GM19372 (cell line): ENCODE measurements at regions not wholly inside any gene's neighbourhood (a gene's known extent, or its start where the extent isn't known, plus 50 kb on each side); places are given as distances from the start of the nearest gene placed in this dataset.

ENCODE experiments used
- ATAC-seq: cut with Tn5 transposase; IDR thresholded peaks from one replicate; pipeline ENCODE4 v1.9.1; 2021; ENCODE audit warnings: mild to moderate bottlenecking, low read depth, moderate library complexity; ENCODE audit not compliant: unreplicated experiment

GRCh38 chr4:81966676-81967075 lies 407.1 kb downstream of the HNRNPD start:
- ATAC-seq, result no peak

- no peak for ATAC-seq
These were observed 407.9 kb downstream of the HNRNPD start for GRCh38 chr4:81965911-81966310.

GRCh38 chr4:81965454-81965853 lies 408.3 kb downstream of the HNRNPD start:
- ATAC-seq, result no peak

- no peak for ATAC-seq
These were observed 410.1 kb downstream of the HNRNPD start for GRCh38 chr4:81963763-81964020.

GRCh38 chr4:81963015-81963762 lies 410.6 kb downstream of the HNRNPD start:
- ATAC-seq, result no peak

GRCh38 chr4:81960961-81961360 lies 412.8 kb downstream of the HNRNPD start:
- no peak for ATAC-seq

GRCh38 chr4:81954271-81954670 lies 419.5 kb downstream of the HNRNPD start:
- ATAC-seq, result no peak

GRCh38 chr4:81951891-81952455 lies 421.8 kb downstream of the HNRNPD start:
- no peak for ATAC-seq

- no peak for ATAC-seq
These were observed 426.8 kb downstream of the HNRNPD start for GRCh38 chr4:81946996-81947395.

- no peak for ATAC-seq
These were observed 443.1 kb downstream of the HNRNPD start for GRCh38 chr4:81930506-81931238.

- ATAC-seq, result no peak
These were observed 450.7 kb downstream of the HNRNPD start for GRCh38 chr4:81923140-81923539.

- no peak for ATAC-seq
These were observed 450.6 kb upstream of the RASGEF1B start for GRCh38 chr4:81922313-81922712.

- ATAC-seq, result no peak
These were observed 450.0 kb upstream of the RASGEF1B start for GRCh38 chr4:81921751-81922159.

GRCh38 chr4:81919810-81920209 lies 448.1 kb upstream of the RASGEF1B start:
- no peak for ATAC-seq

- ATAC-seq, result peak; percentile 74
These were observed 447.5 kb upstream of the RASGEF1B start for GRCh38 chr4:81919223-81919622.

- no peak for ATAC-seq
These were observed 443.7 kb upstream of the RASGEF1B start for GRCh38 chr4:81915430-81915829.

GRCh38 chr4:81914623-81915022 lies 442.9 kb upstream of the RASGEF1B start:
- ATAC-seq, result no peak

GRCh38 chr4:81913427-81913879 lies 441.7 kb upstream of the RASGEF1B start:
- ATAC-seq, result peak; percentile 92

GRCh38 chr4:81912376-81913030 lies 440.8 kb upstream of the RASGEF1B start:
- no peak for ATAC-seq

- no peak for ATAC-seq
These were observed 435.2 kb upstream of the RASGEF1B start for GRCh38 chr4:81906905-81907304.

GRCh38 chr4:81905971-81906370 lies 434.3 kb upstream of the RASGEF1B start:
- peak; percentile 97 for ATAC-seq
